ENCODE measurements at regions not wholly inside any gene's neighbourhood (a gene's known extent, or its start where the extent isn't known, plus 50 kb on each side); places are given as distances from the start of the nearest gene placed in this dataset.

DNA sequence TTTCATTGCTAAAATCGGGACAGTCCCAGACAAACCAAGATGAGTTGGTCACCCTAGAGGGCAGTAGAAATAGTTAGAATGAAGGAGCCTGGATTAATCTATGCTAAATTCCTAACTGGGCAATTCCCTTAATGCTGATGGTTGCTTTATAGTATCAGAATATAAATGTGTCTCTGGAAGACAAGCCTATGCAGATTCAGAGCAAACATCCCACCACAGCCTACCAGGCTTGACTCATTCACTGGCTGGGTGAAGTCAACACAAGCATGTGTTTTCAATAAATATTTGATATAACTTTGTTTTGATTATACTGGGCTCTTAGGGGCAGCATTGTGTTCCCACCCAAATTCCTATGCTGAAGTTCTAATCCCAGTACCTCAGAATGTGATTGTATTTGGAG lies 79.3 kb downstream of the RMI1 start:
- TF ChIP-seq, protein P1, sequence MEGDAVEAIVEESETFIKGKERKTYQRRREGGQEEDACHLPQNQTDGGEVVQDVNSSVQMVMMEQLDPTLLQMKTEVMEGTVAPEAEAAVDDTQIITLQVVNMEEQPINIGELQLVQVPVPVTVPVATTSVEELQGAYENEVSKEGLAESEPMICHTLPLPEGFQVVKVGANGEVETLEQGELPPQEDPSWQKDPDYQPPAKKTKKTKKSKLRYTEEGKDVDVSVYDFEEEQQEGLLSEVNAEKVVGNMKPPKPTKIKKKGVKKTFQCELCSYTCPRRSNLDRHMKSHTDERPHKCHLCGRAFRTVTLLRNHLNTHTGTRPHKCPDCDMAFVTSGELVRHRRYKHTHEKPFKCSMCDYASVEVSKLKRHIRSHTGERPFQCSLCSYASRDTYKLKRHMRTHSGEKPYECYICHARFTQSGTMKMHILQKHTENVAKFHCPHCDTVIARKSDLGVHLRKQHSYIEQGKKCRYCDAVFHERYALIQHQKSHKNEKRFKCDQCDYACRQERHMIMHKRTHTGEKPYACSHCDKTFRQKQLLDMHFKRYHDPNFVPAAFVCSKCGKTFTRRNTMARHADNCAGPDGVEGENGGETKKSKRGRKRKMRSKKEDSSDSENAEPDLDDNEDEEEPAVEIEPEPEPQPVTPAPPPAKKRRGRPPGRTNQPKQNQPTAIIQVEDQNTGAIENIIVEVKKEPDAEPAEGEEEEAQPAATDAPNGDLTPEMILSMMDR (IDR thresholded peaks at IDR 0.05 in 2 of 3, conservative IDR thresholded peaks at IDR 0.05 in 1 of 3; ENCODE audit: borderline replicate concordance in 1 of 3, insufficient read depth in 1 of 3, low read depth in 2 of 3, low read length in 2 of 3), result no peak
- TF ChIP-seq EZH2phosphoT487 (IDR thresholded peaks at IDR 0.05; ENCODE audit: borderline replicate concordance) (no peak), POLR2AphosphoS5 (IDR thresholded peaks at IDR 0.05; ENCODE audit: low read depth, low read length) (no peak), EZH2 (IDR thresholded peaks at IDR 0.05) (no peak), POLR2A (IDR thresholded peaks at IDR 0.05; ENCODE audit: borderline replicate concordance, extremely low read depth, insufficient read depth, insufficient read length) (no peak), ELF1 (IDR thresholded peaks at IDR 0.05; ENCODE audit: borderline replicate concordance, low read depth) (no peak)
- TF ChIP-seq, protein P2, sequence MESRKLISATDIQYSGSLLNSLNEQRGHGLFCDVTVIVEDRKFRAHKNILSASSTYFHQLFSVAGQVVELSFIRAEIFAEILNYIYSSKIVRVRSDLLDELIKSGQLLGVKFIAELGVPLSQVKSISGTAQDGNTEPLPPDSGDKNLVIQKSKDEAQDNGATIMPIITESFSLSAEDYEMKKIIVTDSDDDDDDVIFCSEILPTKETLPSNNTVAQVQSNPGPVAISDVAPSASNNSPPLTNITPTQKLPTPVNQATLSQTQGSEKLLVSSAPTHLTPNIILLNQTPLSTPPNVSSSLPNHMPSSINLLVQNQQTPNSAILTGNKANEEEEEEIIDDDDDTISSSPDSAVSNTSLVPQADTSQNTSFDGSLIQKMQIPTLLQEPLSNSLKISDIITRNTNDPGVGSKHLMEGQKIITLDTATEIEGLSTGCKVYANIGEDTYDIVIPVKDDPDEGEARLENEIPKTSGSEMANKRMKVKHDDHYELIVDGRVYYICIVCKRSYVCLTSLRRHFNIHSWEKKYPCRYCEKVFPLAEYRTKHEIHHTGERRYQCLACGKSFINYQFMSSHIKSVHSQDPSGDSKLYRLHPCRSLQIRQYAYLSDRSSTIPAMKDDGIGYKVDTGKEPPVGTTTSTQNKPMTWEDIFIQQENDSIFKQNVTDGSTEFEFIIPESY (IDR thresholded peaks at IDR 0.05; ENCODE audit: extremely low read depth, insufficient replicate concordance, low read length), result no peak

All from HCT116 (cell line).